Activated T-cell treated with anti-CD3 and anti-CD28 coated beads for 1 hour (primary cell): ENCODE measurements at regions not wholly inside any gene's neighbourhood (a gene's known extent, or its start where the extent isn't known, plus 50 kb on each side); places are given as distances from the start of the nearest gene placed in this dataset.

Experiments used
- DNase-seq: peaks from one replicate; pipeline ENCODE4 v3.0.0-alpha.2; 2020; ENCODE audit warnings: low read depth

- DNase-seq: no peak
These were observed 101.5 kb downstream of the KCTD15 start for GRCh38 chr19:33898062-33898677.

DNA sequence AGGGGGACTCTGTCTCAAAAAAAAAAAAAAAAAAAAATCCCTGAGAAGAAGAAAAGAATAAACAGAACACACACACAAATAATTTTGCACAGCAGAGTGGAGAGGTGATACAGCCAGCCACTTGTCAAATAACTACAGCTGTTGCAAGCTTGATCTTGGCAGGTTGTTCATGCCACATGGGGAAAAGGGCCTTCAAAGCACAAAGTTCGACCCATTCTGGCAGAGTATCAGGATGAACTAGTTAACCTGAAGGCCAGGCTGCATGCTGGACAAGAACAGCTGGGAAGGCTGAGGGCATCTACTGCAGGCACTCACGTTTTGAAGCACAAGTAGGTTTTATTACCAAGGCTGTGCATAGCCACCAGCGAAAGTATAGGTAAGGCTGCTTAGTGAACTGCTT lies 104.1 kb downstream of the KCTD15 start:
- DNase-seq: no peak

- no peak for DNase-seq
These were observed 105.7 kb downstream of the KCTD15 start for GRCh38 chr19:33902395-33902794.

GRCh38 chr19:33902802-33903488 lies 106.3 kb downstream of the KCTD15 start:
- no peak for DNase-seq

GRCh38 chr19:33903489-33903850 lies 106.8 kb downstream of the KCTD15 start:
- no peak for DNase-seq

DNA sequence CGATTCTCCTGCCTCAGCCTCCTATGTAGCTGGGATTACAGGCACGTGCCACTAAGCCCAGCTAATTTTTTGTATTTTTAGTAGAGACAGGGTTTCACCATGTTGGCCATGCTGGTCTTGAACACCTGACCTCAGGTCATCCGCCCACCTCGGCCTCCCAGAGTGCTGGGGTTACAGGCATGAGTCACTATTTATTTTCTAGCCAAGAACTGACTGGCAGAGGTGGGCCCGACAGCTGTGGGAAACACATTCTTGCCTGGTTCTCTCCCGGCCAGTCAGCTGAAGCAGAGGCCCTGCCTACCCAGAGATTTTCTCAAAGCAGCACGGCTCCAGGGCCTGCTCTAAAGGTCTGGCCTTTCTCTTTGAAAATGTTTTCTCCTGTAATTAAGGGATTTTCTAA lies 108.0 kb downstream of the KCTD15 start:
- DNase-seq: no peak

GRCh38 chr19:33905473-33905936 lies 108.8 kb downstream of the KCTD15 start:
- no peak for DNase-seq

DNA sequence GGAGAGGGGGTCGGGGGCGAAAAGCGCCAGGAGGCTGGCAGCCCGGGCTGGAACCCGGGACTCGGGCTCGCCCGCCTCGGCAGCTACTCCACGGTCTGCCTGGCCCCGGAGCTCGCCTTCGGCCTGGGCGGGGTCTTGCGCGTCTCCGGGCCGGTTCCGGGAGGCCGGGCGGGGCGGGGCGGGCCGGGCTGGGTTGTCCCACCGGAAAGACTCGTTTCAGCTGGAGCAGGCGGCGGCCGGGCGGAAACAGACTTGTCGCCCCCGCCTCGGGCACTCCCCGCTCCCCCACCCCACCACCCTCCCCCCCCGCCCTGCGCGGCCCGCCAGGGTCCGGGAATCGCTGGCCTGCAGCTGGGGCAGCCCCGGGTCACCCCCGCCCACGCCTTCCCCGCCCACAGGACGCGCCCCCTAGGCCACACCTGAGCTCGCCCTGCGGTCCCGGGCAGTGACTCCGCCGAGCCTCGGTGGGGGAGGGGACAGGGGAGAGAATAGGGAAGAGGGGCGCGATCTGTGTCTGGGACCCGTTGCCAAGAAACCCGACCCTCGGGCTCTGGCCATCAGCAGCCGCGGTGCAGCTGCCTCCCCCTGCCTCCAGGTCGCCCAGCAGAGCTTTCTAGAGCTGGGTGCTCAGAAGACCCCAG lies 109.4 kb downstream of the KCTD15 start:
- no peak for DNase-seq

DNA sequence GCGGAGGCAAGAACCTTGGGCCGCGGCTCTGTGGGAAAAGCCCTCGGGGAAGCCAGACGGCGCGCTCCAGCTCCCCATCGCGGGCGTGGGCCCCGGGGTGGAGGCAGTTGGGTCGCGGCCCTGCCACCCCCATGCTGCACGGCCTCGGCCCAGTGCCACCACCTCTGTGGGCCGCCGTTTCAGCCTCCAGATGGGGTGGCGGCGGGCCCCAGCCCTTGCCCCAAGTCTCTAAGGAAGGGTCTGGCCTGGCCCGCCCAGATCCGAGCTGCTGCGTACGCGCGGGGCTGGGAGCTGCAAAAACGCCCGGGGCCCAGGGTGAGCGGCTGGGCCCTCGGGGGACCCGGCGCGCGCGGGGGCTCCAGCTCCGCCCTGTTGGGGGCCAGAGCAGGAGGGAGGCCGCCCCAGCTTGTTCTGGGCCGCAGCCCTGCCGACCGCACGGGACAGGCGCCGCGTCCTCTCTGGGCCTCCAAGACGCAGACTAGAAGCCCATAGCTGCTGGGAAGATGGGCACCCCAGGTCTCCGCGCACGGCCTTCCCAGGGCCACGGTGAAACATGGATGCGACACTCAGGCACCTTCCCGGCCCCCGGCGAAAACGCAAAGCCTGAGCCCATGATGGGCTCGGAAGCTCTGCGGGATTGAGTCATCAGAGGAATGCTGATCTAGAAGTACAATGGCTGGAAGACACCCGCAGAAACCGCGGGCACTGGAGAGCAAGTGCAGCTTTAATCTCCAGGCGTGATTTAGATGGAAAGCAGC lies 110.1 kb downstream of the KCTD15 start:
- DNase-seq: no peak

DNA sequence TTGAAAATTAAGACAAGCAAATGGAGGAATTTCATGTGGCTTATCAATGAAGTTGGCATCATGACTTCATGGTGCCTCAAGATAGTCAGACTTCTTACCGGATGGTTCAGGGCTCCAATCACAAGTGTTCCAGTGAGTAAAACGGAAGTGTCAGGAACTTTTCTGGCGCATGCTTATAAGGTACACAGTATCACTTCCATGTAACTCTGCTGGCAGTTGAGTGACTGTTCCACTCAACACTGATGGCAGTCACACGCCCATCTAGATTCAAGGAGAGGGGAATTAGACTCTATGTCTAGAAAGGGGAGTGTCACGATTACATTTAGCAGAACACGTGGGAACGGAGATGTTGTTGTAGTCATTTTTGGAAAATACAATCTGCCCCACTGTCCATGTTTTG lies 114.3 kb downstream of the KCTD15 start:
- DNase-seq: no peak

GRCh38 chr19:33914599-33914998 lies 117.9 kb downstream of the KCTD15 start:
- no peak for DNase-seq

DNA sequence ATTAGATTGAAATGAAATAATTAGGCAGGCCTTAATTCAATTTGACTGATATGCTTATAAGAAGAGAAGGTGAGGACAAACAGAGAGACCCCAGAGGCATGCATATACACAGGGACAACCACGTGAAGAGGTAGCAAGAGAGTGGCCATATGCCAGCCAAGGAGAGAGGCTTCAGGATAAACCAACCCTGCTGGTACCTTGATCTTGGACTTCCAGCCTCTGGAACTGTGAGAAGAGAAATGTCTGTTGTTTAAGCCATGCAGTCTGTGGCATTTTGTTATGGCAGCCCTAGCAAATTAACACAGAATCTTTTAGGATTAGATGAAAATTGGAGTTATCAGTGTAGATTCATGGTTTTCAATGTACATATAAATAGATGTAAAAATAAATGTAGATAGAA lies 120.1 kb downstream of the KCTD15 start:
- DNase-seq: no peak

- no peak for DNase-seq
These were observed 122.6 kb downstream of the KCTD15 start for GRCh38 chr19:33919291-33919690.

- no peak for DNase-seq
These were observed 124.5 kb downstream of the KCTD15 start for GRCh38 chr19:33921165-33921564.

- no peak for DNase-seq
These were observed 129.6 kb downstream of the KCTD15 start for GRCh38 chr19:33926306-33926705.

DNA sequence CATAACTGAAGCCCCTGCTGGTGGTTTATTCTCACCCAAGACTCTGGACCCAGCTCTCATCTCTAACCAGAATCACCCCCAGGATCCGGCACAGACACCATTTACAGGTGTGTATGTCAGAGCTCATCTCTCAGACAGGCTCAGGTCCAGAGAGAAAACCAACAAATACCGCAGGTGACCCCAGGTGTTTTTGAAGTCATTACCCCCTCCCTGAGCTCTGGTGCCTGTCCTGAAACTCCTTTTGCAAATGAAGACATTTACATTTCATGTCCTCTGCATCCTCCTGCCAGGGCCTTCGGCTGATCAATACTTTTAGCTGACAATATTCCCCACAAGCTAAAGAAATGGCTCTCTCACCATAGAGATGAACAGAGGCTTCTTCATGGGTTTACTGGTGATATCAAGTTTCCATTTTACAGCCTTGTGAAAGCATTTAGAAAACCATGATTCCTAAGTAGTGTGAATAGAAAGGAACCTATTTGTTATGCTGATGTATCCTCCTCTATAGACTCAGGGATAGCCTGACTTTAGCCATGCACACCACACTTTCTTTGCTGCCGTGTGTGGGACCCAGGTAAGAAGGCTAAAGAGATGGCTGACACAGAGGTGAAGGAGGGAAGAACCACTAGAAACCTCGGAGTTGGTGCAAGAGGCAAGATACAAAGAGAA lies 131.3 kb downstream of the KCTD15 start:
- no peak for DNase-seq

DNA sequence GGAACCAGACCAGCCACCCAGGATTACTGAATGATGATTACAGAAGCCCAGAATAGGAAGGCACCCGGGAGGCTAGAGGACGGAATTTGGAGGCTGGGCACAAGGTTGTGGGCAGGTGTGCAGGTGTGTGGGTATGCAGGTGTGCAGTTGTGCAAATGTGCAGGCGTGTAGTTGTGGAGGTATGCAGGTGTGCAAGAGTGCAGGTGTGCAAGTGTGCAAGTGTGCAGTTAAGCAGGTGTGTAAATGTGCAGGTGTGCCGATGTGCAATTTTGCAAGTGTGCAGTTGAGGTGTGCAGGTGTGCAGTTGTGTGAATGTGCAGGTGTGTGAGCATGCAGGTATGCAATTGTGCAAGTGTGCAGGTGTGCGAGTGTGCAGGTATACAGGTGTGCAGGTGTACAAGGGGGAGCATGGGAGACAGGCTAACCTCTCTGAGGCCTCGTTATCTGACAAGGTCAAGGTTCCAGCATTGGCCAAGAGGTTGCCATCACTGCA lies 131.8 kb downstream of the KCTD15 start:
- no peak for DNase-seq

- no peak for DNase-seq
These were observed 137.3 kb downstream of the KCTD15 start for GRCh38 chr19:33933931-33934330.

DNA sequence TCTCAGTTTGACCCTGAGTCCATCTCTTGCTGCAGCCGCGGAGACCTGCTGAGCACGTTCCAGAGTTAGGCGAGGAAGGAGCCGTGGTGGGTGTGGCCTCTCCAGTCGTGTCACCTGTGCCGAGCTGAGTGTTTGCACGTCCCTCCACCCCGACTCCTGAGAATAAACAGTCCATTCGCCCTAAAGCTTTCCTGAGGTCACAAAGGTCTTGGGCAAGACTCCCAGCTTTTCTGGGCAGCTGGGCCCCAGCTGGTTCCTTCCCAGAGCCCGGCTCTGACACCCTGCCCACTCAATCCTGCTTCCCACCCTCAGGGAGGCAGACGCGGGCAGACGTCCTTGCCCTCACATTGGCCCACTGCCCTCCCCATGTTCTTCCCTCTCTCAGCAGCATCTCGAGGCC lies 142.2 kb downstream of the KCTD15 start:
- DNase-seq: no peak

- DNase-seq: no peak
These were observed 144.5 kb downstream of the KCTD15 start for GRCh38 chr19:33941133-33941532.

GRCh38 chr19:33946535-33947264 lies 150.0 kb downstream of the KCTD15 start:
- DNase-seq: no peak
